ENCODE measurements at regions not wholly inside any gene's neighbourhood (a gene's known extent, or its start where the extent isn't known, plus 50 kb on each side); places are given as distances from the start of the nearest gene placed in this dataset.

DNA sequence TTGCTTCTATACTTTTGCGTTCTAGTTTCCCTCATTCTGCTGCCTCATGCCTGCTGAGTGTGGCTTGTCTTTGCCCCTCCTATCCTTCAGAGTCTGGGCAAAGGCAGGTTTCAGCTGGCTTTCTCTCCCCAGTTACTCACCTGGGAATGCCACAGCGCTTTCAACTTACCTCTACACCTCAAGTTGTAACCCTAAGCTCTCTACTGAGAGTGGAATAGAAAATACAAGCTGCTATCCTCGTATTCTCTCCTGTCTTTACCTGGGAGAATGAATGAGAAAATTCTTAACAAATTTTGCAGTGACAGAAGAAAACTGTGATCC lies 316.3 kb upstream of the KLF12 start:
- TF ChIP-seq, protein P1, sequence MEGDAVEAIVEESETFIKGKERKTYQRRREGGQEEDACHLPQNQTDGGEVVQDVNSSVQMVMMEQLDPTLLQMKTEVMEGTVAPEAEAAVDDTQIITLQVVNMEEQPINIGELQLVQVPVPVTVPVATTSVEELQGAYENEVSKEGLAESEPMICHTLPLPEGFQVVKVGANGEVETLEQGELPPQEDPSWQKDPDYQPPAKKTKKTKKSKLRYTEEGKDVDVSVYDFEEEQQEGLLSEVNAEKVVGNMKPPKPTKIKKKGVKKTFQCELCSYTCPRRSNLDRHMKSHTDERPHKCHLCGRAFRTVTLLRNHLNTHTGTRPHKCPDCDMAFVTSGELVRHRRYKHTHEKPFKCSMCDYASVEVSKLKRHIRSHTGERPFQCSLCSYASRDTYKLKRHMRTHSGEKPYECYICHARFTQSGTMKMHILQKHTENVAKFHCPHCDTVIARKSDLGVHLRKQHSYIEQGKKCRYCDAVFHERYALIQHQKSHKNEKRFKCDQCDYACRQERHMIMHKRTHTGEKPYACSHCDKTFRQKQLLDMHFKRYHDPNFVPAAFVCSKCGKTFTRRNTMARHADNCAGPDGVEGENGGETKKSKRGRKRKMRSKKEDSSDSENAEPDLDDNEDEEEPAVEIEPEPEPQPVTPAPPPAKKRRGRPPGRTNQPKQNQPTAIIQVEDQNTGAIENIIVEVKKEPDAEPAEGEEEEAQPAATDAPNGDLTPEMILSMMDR (IDR thresholded peaks at IDR 0.05; ENCODE audit: insufficient read depth, low read length): no peak
- no peak for DNase-seq (ENCODE audit: low read depth)
- H3K4me3 ChIP-seq (ENCODE audit: low read depth, low read length): no peak overlapping the region

DNA sequence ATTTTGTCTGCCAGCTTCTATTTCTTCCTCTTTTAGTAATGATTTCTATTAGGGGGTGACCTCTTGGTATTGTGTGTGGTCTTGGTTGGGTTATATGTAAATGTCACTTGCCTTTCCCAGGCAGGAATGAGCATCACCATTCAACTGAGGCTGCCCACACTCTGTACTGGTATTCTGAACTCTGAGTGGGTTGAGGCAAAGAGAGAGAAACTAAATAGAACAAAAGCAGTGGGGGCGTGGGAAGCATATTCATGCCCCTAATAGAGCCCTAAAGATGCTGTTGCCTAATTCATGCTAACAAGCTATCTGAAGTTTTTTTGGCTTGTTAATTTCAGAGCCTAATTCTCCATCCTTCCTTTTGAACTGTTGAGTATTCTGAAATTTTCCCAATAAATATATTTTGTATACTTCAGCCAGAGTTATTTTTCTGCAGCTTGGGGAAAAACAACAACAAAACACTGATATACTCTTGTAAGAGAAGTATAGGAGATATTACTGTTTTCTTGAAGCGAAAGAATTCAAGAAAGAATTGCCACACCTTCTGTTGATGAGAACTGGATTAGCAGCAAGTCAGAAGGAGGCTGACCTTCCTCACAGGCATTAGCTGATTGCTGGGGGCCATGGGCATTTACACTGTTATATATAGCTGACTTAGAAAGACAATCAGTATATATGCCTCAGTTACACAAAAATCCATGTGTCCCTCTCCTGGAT lies 315.8 kb upstream of the KLF12 start:
- TF ChIP-seq, protein P1 (IDR thresholded peaks at IDR 0.05; ENCODE audit: insufficient read depth, low read length): no peak
- no peak for DNase-seq (ENCODE audit: low read depth)
- H3K4me3 ChIP-seq (ENCODE audit: low read depth, low read length): no peak overlapping the region

DNA sequence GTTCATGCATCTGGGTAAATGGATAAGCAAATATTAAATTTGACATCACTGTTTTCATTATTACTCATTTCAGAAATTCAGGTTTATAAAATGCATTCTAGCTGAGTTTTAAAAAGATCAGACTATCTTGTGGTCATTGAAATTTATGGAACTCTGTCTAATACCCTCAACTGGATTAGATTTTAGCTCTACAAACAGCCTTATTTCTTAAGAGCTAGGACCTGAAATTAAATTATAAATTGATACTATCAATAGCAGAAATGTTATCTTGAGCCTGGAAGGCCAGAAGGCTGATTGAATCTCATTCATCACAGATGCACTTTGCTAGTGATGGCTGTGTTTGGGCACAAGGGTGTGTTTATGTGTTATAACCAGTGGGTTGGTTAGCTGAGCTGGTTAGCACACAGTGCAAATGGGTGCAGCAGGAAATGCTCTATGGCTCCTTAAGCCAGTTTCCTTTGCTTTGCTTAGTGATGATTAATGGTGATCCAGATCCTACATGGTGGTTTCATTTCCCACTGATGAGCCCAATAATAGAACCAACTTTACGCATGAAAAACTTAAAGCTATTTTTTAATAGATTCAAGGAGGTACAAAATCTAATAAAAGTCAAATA lies 310.8 kb upstream of the KLF12 start:
- H3K4me3 ChIP-seq (ENCODE audit: low read depth, low read length): no peak overlapping the region
- peak; percentile 18 for DNase-seq (ENCODE audit: low read depth)
- TF ChIP-seq, protein P1 (IDR thresholded peaks at IDR 0.05; ENCODE audit: insufficient read depth, low read length): no peak

DNA sequence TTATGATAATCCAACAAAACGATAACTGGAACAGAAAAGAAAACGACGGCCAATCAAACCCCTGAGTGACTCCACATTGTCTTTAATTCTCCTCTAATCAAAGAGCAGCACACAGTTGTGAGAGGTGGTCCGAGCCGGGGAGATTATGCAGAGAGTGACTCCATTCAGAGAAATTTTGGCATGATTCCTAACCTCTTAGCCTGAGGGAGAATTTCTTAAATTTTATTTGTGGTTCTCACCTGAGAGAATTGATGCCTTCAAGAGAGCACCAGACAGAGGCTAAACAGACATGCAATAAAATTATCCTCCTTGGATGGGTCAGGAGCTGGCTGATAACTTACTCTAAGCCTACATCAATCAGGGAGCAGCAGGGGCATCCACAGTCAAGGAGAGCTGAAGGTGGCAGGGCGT lies 310.0 kb upstream of the KLF12 start:
- TF ChIP-seq, protein P1 (IDR thresholded peaks at IDR 0.05; ENCODE audit: insufficient read depth, low read length): no peak
- no peak overlapping the region for H3K4me3 ChIP-seq (ENCODE audit: low read depth, low read length)
- DNase-seq (ENCODE audit: low read depth): peak; percentile 46

DNA sequence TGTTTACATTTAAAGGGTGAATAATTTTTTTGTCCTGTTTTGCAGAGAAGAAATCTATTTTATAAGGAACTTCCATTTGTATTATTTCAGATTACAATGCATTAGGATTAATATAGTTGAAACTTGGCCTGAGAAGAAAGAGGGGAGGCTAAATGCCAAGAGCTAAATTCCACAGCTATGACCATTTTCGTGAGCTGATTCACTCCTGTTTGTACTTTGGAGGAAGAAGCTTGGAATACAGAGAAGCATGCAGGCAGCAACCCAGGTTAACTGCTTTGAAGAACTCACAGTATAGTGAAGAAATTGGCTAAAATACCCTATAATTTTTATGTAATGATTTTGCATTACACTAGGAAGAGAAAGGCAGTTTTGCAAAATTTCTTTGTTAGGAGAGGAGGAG lies 309.4 kb upstream of the KLF12 start:
- H3K4me3 ChIP-seq (ENCODE audit: low read depth, low read length): no peak overlapping the region
- TF ChIP-seq, protein P1 (IDR thresholded peaks at IDR 0.05; ENCODE audit: insufficient read depth, low read length): no peak
- peak; percentile 95 for DNase-seq (ENCODE audit: low read depth)

DNA sequence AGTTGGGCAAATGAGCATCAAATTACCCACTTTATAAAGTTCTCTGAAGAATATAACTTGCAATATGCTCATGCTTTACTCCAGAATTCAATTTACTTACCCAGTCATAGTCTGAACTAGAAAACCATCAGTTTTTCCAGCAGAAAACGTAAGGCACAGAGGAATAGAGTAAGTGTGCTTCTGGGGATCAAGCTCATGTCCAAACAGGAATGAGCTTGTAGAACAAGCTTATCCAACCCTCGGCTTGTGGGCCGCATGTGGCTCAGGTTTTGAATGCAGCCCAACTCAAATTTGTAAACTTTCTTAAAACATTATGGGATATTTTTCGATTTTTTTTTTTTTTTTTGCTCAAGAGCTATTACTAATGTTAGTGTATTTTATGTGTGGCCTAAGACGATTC lies 308.5 kb upstream of the KLF12 start:
- no peak for DNase-seq (ENCODE audit: low read depth)
- no peak overlapping the region for H3K4me3 ChIP-seq (ENCODE audit: low read depth, low read length)
- TF ChIP-seq, protein P1 (IDR thresholded peaks at IDR 0.05; ENCODE audit: insufficient read depth, low read length): no peak
